ENCODE measurements at regions not wholly inside any gene's neighbourhood (a gene's known extent, or its start where the extent isn't known, plus 50 kb on each side); places are given as distances from the start of the nearest gene placed in this dataset.

- TF ChIP-seq CTCF (IDR thresholded peaks at IDR 0.05) (no peak), POLR2A (IDR thresholded peaks at IDR 0.05) (no peak)
Measured at GRCh38 chr6:97842521-97842920, 559.5 kb upstream of the MMS22L start.
